T-helper 22 cell (primary cell): ENCODE measurements at regions not wholly inside any gene's neighbourhood (a gene's known extent, or its start where the extent isn't known, plus 50 kb on each side); places are given as distances from the start of the nearest gene placed in this dataset.

Source experiments
- DNase-seq: peaks from one replicate; pipeline ENCODE4 v3.0.0-alpha.2; 2020; ENCODE audit warnings: low read depth

GRCh38 chr1:232193451-232193783, 436.5 kb downstream of the SIPA1L2 start:
- no peak for DNase-seq

GRCh38 chr1:232192781-232193450, 437.0 kb downstream of the SIPA1L2 start:
- no peak for DNase-seq

- DNase-seq = no peak
Observed at GRCh38 chr1:232191560-232191959, 438.4 kb downstream of the SIPA1L2 start.

- no peak for DNase-seq
Observed at GRCh38 chr1:232188318-232188717, 441.6 kb downstream of the SIPA1L2 start.

GRCh38 chr1:232186931-232187330, 443.0 kb downstream of the SIPA1L2 start:
- DNase-seq = no peak

- DNase-seq = no peak
Observed at GRCh38 chr1:232184561-232185530, 445.1 kb downstream of the SIPA1L2 start.

- DNase-seq = no peak
Observed at GRCh38 chr1:232183802-232184201, 446.1 kb downstream of the SIPA1L2 start.

GRCh38 chr1:232183266-232183800, 446.6 kb downstream of the SIPA1L2 start:
- DNase-seq = no peak

GRCh38 chr1:232182236-232182635, 447.7 kb downstream of the SIPA1L2 start:
- no peak for DNase-seq

- no peak for DNase-seq
Observed at GRCh38 chr1:232180779-232181136, 449.2 kb downstream of the SIPA1L2 start.

- DNase-seq = no peak
Observed at GRCh38 chr1:232179896-232180778, 449.8 kb downstream of the SIPA1L2 start.

GRCh38 chr1:232178191-232178590, 451.7 kb downstream of the SIPA1L2 start:
- DNase-seq = no peak

GRCh38 chr1:232177438-232177837, 452.5 kb downstream of the SIPA1L2 start:
- no peak for DNase-seq

GRCh38 chr1:232176222-232176621, 453.7 kb downstream of the SIPA1L2 start:
- no peak for DNase-seq

GRCh38 chr1:232174306-232174705, 455.6 kb downstream of the SIPA1L2 start:
- DNase-seq = no peak

GRCh38 chr1:232172563-232172962, 457.4 kb downstream of the SIPA1L2 start:
- DNase-seq = no peak

GRCh38 chr1:232170909-232171308, 459.0 kb downstream of the SIPA1L2 start:
- DNase-seq = no peak

GRCh38 chr1:232169436-232169835, 460.5 kb downstream of the SIPA1L2 start:
- DNase-seq = no peak

GRCh38 chr1:232168508-232168907, 461.4 kb downstream of the SIPA1L2 start:
- DNase-seq = no peak

GRCh38 chr1:232166942-232167341, 463.0 kb downstream of the SIPA1L2 start:
- no peak for DNase-seq

- DNase-seq = no peak
Observed at GRCh38 chr1:232164078-232164963, 465.6 kb downstream of the SIPA1L2 start.
